RWPE1 (cell line): ENCODE measurements at regions not wholly inside any gene's neighbourhood (a gene's known extent, or its start where the extent isn't known, plus 50 kb on each side); places are given as distances from the start of the nearest gene placed in this dataset.
"Not testable (repeated sequence)": the region's sequence is repeated elsewhere in the genome, so short reads cannot be mapped to it uniquely, and the experiment has no call there.

Source experiments
- CTCF ChIA-PET: fragments of 350-600 bp; sonication (Branson Sonifier 250); formaldehyde crosslinking; extraction: SDS; loops from one replicate; lab custom pipeline; 2021; lab: Yijun Ruan, JAX
- POLR2A ChIA-PET: fragments of 400-600 bp; formaldehyde crosslinking; extraction: SDS; loops from one replicate; lab custom pipeline; 2020; ENCODE audit warnings: antibody characterized with exemption; ENCODE audit not compliant: low non-redundant PET; lab: Yijun Ruan, JAX
- DNase-seq: peaks from one replicate; pipeline ENCODE4 v3.0.0; 2012; ENCODE audit warnings: low spot score
- H3K27ac ChIP-seq: fragments of 450-650 bp; 2 replicates; pipeline ENCODE4 v1.5.1; 2017
- TF ChIP-seq, protein P1 (sequence below): fragments of 450-650 bp; conservative IDR thresholded peaks from 2 replicates; pipeline ENCODE4 v1.5.1; 2017; ENCODE audit warnings: low read depth, mild to moderate bottlenecking

DNA sequence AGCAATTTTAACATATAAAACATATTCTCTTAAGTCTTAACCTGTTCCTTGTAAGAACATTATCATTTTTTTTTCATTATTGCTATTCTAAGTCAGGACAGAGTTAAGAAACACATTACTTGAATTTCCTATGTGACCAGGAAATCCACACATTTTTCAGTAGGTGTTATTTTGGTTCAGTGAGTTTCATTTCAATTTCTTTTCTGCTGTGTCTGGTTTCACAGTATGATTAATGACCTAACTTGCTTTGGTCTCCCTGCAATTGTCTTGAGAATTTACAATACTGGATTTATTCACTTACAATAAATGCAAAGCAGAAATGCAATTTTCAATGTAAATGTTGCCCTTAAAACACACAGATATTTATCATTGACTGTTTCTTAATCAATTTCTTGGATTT, 396.9 kb upstream of the TMTC1 start:
- TF ChIP-seq, protein P1, sequence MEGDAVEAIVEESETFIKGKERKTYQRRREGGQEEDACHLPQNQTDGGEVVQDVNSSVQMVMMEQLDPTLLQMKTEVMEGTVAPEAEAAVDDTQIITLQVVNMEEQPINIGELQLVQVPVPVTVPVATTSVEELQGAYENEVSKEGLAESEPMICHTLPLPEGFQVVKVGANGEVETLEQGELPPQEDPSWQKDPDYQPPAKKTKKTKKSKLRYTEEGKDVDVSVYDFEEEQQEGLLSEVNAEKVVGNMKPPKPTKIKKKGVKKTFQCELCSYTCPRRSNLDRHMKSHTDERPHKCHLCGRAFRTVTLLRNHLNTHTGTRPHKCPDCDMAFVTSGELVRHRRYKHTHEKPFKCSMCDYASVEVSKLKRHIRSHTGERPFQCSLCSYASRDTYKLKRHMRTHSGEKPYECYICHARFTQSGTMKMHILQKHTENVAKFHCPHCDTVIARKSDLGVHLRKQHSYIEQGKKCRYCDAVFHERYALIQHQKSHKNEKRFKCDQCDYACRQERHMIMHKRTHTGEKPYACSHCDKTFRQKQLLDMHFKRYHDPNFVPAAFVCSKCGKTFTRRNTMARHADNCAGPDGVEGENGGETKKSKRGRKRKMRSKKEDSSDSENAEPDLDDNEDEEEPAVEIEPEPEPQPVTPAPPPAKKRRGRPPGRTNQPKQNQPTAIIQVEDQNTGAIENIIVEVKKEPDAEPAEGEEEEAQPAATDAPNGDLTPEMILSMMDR = no peak
- DNase-seq = no peak
- POLR2A ChIA-PET = no interaction called here
- CTCF ChIA-PET = no interaction called here
- H3K27ac ChIP-seq = no peak overlapping the region

DNA sequence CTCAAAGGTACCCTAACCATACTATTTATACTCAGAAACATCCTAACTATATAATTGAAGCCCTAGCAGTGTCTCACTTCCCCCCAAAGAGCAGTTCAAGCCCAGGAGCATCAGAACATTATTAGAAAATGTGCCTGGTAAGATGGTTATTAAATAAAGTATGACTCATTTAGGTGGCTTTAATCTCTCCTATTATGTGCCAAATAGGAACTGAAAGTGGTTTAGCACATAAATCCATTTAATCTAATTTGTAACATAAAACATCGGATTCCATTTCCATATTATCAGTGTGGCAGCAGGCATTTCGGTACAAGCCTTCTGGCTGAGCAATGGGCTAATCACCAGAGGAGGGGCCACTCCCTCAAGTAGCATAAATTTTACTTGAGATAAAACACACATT, 395.2 kb upstream of the TMTC1 start:
- no peak for DNase-seq
- H3K27ac ChIP-seq = no peak overlapping the region
- ChIA-PET CTCF (no interaction called here), POLR2A (no interaction called here)
- TF ChIP-seq, protein P1 = no peak

DNA sequence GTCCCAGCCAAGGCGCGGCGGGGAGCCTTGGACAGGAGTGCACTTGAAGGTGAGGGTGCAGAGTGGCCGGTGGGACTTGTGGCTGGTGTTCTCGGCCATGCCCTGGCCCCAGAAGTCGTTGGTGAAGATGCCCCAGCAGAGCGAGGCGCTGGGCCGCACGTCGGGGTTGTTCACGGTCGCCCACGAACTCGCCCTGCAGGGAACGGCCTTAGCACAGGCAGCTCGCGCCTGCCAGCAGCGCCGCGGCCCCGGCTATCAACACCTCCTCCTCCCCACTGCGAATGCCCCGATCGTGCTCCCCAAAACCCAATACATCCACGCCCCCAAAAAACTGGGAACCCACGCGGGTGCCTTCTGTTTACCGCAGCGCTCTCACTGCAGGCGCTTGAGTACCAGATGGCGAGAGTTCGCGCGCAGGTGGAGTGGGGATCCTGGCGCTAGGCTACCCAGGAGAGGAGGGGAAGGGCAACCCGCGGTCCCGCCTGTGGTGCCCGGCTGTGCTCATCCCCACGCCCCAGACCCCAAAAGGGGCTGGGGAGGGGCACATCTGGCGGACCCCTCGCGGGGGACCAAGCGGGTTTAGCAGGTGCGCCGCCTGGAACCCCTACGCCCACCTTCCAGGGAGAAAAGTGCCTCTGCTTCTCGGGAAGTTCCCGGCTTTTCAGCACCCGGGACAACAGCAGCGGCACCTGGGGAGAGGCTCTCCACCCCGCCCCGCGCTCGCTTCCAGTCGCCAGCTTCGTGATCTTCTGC, 386.3 kb upstream of the TMTC1 start:
- DNase-seq = no peak
- H3K27ac ChIP-seq = no peak overlapping the region
- POLR2A ChIA-PET = no interaction called here
- CTCF ChIA-PET = interaction anchor here (0.5 kb wide), 1 partner anchor 261 kb away, joined by 3 read pairs; no protein-coding TSS in a partner anchor
- TF ChIP-seq, protein P1 = no peak

DNA sequence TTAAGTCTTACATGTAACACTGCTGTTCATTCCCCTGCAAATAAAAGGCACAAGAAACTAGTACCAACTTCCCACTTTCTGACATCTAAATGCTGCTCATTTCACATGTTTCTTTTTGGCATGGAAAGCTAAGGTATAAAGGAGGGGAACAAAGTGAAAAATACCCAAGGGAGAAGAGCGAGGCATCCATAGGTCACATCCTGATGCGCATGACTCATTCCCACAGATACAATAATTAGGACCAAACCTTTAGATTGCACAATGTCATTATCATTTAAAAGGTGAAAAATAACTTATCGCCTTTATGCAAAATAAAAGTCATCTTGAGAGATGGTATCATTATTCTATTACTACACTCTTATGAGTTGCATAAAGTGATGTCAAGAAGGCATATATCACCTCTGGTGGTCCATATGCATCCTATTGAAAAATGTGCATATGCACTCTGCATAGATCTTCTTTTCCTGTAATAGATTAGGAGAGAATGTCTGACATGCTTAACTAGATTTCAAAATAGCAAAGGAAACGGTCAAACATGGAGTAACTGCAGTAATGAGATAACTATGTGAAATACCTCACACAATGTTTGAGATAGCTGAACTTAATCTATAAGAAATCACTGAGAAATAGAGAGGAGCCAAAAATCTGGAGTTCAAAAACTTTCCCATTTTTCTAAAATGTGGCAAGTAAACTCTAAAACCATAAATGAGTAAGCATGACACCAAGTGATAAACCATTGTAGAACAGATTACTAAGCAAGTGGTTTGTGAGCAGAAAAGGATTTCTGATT, 382.5 kb upstream of the TMTC1 start:
- TF ChIP-seq, protein P1 = no peak
- no peak for DNase-seq
- no peak overlapping the region for H3K27ac ChIP-seq
- POLR2A ChIA-PET = no interaction called here
- CTCF ChIA-PET = no interaction called here

DNA sequence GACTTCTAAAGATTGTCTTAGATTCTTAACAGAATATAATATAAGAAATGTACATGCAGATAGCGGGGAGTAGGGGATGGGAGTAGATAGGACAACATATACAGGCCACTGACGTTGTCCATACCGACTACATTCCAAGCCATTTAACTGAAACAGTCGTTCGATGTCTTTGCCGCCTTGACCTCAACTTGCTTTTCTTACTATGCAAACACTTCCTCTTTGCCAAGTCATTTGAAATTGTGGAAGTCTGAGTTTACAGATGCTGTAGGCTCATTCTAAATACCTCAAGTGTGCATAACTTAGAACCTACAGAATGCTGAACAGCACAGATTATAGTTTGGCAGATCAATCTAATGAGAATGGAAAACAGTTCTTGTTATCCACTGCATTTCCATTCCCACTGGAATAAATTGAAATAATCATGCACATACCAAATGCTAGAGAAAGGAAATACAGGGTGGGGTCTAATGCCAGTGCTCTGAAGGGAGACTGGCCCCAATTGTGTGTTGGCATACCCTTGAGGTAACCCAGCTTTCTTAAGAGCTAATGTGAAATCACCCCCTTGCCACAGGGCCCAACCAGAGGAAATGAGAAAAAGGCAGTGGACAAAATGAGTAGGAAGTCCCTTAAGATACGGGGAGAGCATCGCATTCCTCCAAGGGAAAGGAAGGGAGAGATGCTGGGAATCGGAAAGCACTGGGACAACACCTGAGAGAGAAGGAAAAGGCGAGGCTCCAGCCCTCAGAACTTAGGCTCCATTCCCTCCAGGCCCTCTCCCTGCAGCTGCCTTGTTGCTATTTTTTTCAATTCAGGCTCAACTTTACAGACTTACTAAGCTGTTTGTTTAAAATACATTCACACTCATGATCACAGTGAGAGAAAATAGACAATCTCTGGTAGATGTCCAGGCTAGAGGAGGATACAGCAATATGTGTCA, 380.9 kb upstream of the TMTC1 start:
- TF ChIP-seq, protein P1 = no peak
- POLR2A ChIA-PET = no interaction called here
- CTCF ChIA-PET = no interaction called here
- DNase-seq = no peak
- H3K27ac ChIP-seq = no peak overlapping the region

DNA sequence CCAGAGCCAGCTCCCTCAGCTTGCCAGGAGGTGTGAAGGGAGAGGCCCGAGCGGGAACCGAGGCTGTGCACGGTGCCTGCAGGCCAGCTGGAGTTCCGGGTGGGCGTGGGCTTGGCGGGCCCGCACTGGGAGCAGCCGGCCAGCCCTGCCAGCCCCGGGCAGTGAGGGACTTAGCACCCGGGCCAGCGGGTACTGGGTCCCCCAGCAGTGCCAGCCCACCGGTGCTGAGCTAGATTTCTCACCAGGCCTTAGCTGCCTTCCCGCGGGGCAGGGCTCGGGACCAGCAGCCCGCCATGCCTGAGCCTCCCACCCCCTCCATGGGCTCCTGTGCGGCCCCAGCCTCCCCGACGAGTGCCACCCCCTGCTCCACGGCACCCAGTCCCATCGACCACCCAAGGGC, 373.1 kb upstream of the TMTC1 start:
- CTCF ChIA-PET, H3K27ac ChIP-seq, POLR2A ChIA-PET, DNase-seq: not testable (repeated sequence)
